ENCODE measurements at regions not wholly inside any gene's neighbourhood (a gene's known extent, or its start where the extent isn't known, plus 50 kb on each side); places are given as distances from the start of the nearest gene placed in this dataset.

GRCh38 chr5:2047341-2047927 is 164.7 kb upstream of the IRX4 start:
- Histone ChIP-seq H3K27ac (ENCODE audit: low read depth, low read length) (no peak overlapping the region), H3K4me3 (ENCODE audit: low read length in 2 of 2) (no peak overlapping the region), H3K27me3 (ENCODE audit: insufficient read depth, low read length) (no peaks in the 10 kb centered on the region), H3K9me3 (ENCODE audit: control insufficient read depth in 1 of 2, low read length in 2 of 2) (no peaks in the 10 kb centered on the region), H3K4me1 (ENCODE audit: insufficient read depth, low read length) (no peaks in the 10 kb centered on the region), H3K36me3 (ENCODE audit: insufficient read depth, low read length) (no peaks in the 10 kb centered on the region)
- no peaks in the 10 kb centered on the region for H3K4me1 Mint-ChIP-seq
- H3K27ac Mint-ChIP-seq: no peak overlapping the region
- no peak for DNase-seq
- H3K4me3 Mint-ChIP-seq: no peak overlapping the region
- no peaks in the 10 kb centered on the region for H3K36me3 Mint-ChIP-seq
- H3K27me3 Mint-ChIP-seq: peaks cover 17 to 21% of the 10 kb centered on the region in 2 donors
- peaks cover 0 to 15% (median 4%) of the 10 kb centered on the region in 8 donors for H3K9me3 Mint-ChIP-seq
- ChIA-PET POLR2A (ENCODE audit: partially characterized antibody) (interaction anchor here (0.7 kb wide), 1 partner anchor 28 kb away, joined by 3 read pairs; no protein-coding TSS in a partner anchor), CTCF (ENCODE audit: partially characterized antibody) (no interaction called here)
- intact Hi-C loops (cut with micrococcal nuclease): no loop called here

GRCh38 chr5:2044041-2044440 is 161.3 kb upstream of the IRX4 start:
- H3K9me3 Mint-ChIP-seq: peaks cover 0 to 15% (median 4%) of the 10 kb centered on the region in 8 donors
- Histone ChIP-seq H3K36me3 (ENCODE audit: insufficient read depth, low read length) (no peaks in the 10 kb centered on the region), H3K4me1 (ENCODE audit: insufficient read depth, low read length) (no peaks in the 10 kb centered on the region), H3K27ac (ENCODE audit: low read depth, low read length) (no peak overlapping the region), H3K4me3 (ENCODE audit: low read length in 2 of 2) (no peak overlapping the region), H3K27me3 (ENCODE audit: insufficient read depth, low read length) (peaks cover 3% of the 10 kb centered on the region), H3K9me3 (ENCODE audit: control insufficient read depth in 1 of 2, low read length in 2 of 2) (no peaks in the 10 kb centered on the region)
- peaks cover 16 to 22% of the 10 kb centered on the region in 2 donors for H3K27me3 Mint-ChIP-seq
- H3K4me3 Mint-ChIP-seq: no peak overlapping the region
- no peaks in the 10 kb centered on the region for H3K4me1 Mint-ChIP-seq
- no peaks in the 10 kb centered on the region for H3K36me3 Mint-ChIP-seq
- no peak overlapping the region for H3K27ac Mint-ChIP-seq
- DNase-seq: no peak
- ChIA-PET POLR2A (ENCODE audit: partially characterized antibody) (no interaction called here), CTCF (ENCODE audit: partially characterized antibody) (no interaction called here)
- intact Hi-C loops (cut with micrococcal nuclease): no loop called here

- ChIA-PET CTCF (ENCODE audit: partially characterized antibody) (interaction anchor here (0.9 to 3.1 kb wide), 5 partner anchors 18 to 302 kb away, joined by 3 to 16 read pairs (median 5); no protein-coding TSS in a partner anchor), POLR2A (ENCODE audit: partially characterized antibody) (no interaction called here)
- peaks cover 17 to 26% of the 10 kb centered on the region in 2 donors for H3K27me3 Mint-ChIP-seq
- intact Hi-C loops (cut with micrococcal nuclease): no loop called here
- Histone ChIP-seq H3K36me3 (ENCODE audit: insufficient read depth, low read length) (no peaks in the 10 kb centered on the region), H3K27me3 (ENCODE audit: insufficient read depth, low read length) (peaks cover 14% of the 10 kb centered on the region), H3K4me3 (ENCODE audit: low read length in 2 of 2) (no peak overlapping the region), H3K9me3 (ENCODE audit: control insufficient read depth in 1 of 2, low read length in 2 of 2) (no peaks in the 10 kb centered on the region), H3K4me1 (ENCODE audit: insufficient read depth, low read length) (no peaks in the 10 kb centered on the region), H3K27ac (ENCODE audit: low read depth, low read length) (no peak overlapping the region)
- no peak overlapping the region for H3K27ac Mint-ChIP-seq
- no peaks in the 10 kb centered on the region for H3K4me1 Mint-ChIP-seq
- H3K4me3 Mint-ChIP-seq: peak overlapping the region in 6 of 8 donors; percentile 45 to 81 (median 64)
- H3K36me3 Mint-ChIP-seq: no peaks in the 10 kb centered on the region
- no peaks in the 10 kb centered on the region for H3K9me3 Mint-ChIP-seq
- no peak for DNase-seq
These were observed 156.4 kb upstream of the IRX4 start for GRCh38 chr5:2039180-2039531.

GRCh38 chr5:2038321-2039179 is 155.8 kb upstream of the IRX4 start:
- no peaks in the 10 kb centered on the region for H3K4me1 Mint-ChIP-seq
- Histone ChIP-seq H3K4me3 (ENCODE audit: low read length in 2 of 2) (peak overlapping the region in 1 of 2 donors; percentile 34), H3K9me3 (ENCODE audit: control insufficient read depth in 1 of 2, low read length in 2 of 2) (no peaks in the 10 kb centered on the region), H3K27ac (ENCODE audit: low read depth, low read length) (no peak overlapping the region), H3K27me3 (ENCODE audit: insufficient read depth, low read length) (peaks cover 14% of the 10 kb centered on the region), H3K4me1 (ENCODE audit: insufficient read depth, low read length) (no peaks in the 10 kb centered on the region), H3K36me3 (ENCODE audit: insufficient read depth, low read length) (no peaks in the 10 kb centered on the region)
- no peak overlapping the region for H3K27ac Mint-ChIP-seq
- ChIA-PET CTCF (ENCODE audit: partially characterized antibody) (interaction anchor here (0.9 to 3.1 kb wide), 5 partner anchors 19 to 301 kb away, joined by 3 to 16 read pairs (median 5); no protein-coding TSS in a partner anchor), POLR2A (ENCODE audit: partially characterized antibody) (no interaction called here)
- H3K9me3 Mint-ChIP-seq: no peaks in the 10 kb centered on the region
- H3K4me3 Mint-ChIP-seq: peak overlapping the region; percentile 57 to 81 (median 68)
- peak; percentile 45 to 66 (median 56) for DNase-seq
- intact Hi-C loops (cut with micrococcal nuclease): loop anchor here (1.0 kb wide), 2 partner anchors 275 to 300 kb away; no protein-coding TSS in a partner anchor
- peaks cover 17 to 26% of the 10 kb centered on the region in 2 donors for H3K27me3 Mint-ChIP-seq
- H3K36me3 Mint-ChIP-seq: no peaks in the 10 kb centered on the region

- Mint-ChIP-seq H3K36me3 (no peaks in the 10 kb centered on the region), H3K9me3 (peaks cover 0 to 5% (median 2%) of the 10 kb centered on the region in 8 donors), H3K27me3 (peaks cover 27 to 33% of the 10 kb centered on the region in 2 donors), H3K27ac (no peak overlapping the region), H3K4me1 (no peaks in the 10 kb centered on the region), H3K4me3 (peak overlapping the region in 2 of 8 donors; percentile 13 to 29)
- H3K4me3 ChIP-seq (ENCODE audit: low read length in 2 of 2): no peak overlapping the region
- H3K4me1 ChIP-seq (ENCODE audit: insufficient read depth, low read length): no peaks in the 10 kb centered on the region
- H3K27ac ChIP-seq (ENCODE audit: low read depth, low read length): no peak overlapping the region
- H3K9me3 ChIP-seq (ENCODE audit: control insufficient read depth in 1 of 2, low read length in 2 of 2): no peaks in the 10 kb centered on the region
- peaks cover 14% of the 10 kb centered on the region for H3K27me3 ChIP-seq (ENCODE audit: insufficient read depth, low read length)
- DNase-seq: no peak
- no peaks in the 10 kb centered on the region for H3K36me3 ChIP-seq (ENCODE audit: insufficient read depth, low read length)
- ChIA-PET CTCF (ENCODE audit: partially characterized antibody) (interaction anchor here (0.7 to 1.0 kb wide), 5 partner anchors 10 to 299 kb away, joined by 3 to 4 read pairs (median 3); no protein-coding TSS in a partner anchor), POLR2A (ENCODE audit: partially characterized antibody) (no interaction called here)
- intact Hi-C loops (cut with micrococcal nuclease): no loop called here
These were observed 154.2 kb upstream of the IRX4 start for GRCh38 chr5:2036885-2037284.

GRCh38 chr5:2032432-2032831 is 149.7 kb upstream of the IRX4 start:
- Histone ChIP-seq H3K27me3 (ENCODE audit: insufficient read depth, low read length) (peaks cover 14% of the 10 kb centered on the region), H3K4me1 (ENCODE audit: insufficient read depth, low read length) (no peaks in the 10 kb centered on the region), H3K9me3 (ENCODE audit: control insufficient read depth in 1 of 2, low read length in 2 of 2) (no peaks in the 10 kb centered on the region), H3K36me3 (ENCODE audit: insufficient read depth, low read length) (no peaks in the 10 kb centered on the region), H3K4me3 (ENCODE audit: low read length in 2 of 2) (no peak overlapping the region), H3K27ac (ENCODE audit: low read depth, low read length) (no peak overlapping the region)
- peaks cover 31 to 34% of the 10 kb centered on the region in 2 donors for H3K27me3 Mint-ChIP-seq
- no peaks in the 10 kb centered on the region for H3K36me3 Mint-ChIP-seq
- no peak overlapping the region for H3K4me3 Mint-ChIP-seq
- ChIA-PET CTCF (ENCODE audit: partially characterized antibody) (no interaction called here), POLR2A (ENCODE audit: partially characterized antibody) (no interaction called here)
- DNase-seq: no peak
- no peak overlapping the region for H3K27ac Mint-ChIP-seq
- H3K9me3 Mint-ChIP-seq: peaks cover 0 to 10% (median 4%) of the 10 kb centered on the region in 8 donors
- no peaks in the 10 kb centered on the region for H3K4me1 Mint-ChIP-seq
- intact Hi-C loops (cut with micrococcal nuclease): no loop called here

GRCh38 chr5:2031581-2031980 is 148.9 kb upstream of the IRX4 start:
- H3K27ac Mint-ChIP-seq: no peak overlapping the region
- Histone ChIP-seq H3K27ac (ENCODE audit: low read depth, low read length) (no peak overlapping the region), H3K4me1 (ENCODE audit: insufficient read depth, low read length) (no peaks in the 10 kb centered on the region), H3K36me3 (ENCODE audit: insufficient read depth, low read length) (no peaks in the 10 kb centered on the region), H3K4me3 (ENCODE audit: low read length in 2 of 2) (no peak overlapping the region), H3K9me3 (ENCODE audit: control insufficient read depth in 1 of 2, low read length in 2 of 2) (no peaks in the 10 kb centered on the region), H3K27me3 (ENCODE audit: insufficient read depth, low read length) (peaks cover 7% of the 10 kb centered on the region)
- DNase-seq: no peak
- POLR2A ChIA-PET (ENCODE audit: partially characterized antibody): no interaction called here
- H3K4me3 Mint-ChIP-seq: no peak overlapping the region
- CTCF ChIA-PET (ENCODE audit: partially characterized antibody): interaction anchor here (1.0 kb wide), 1 partner anchor 23 kb away, joined by 3 read pairs; no protein-coding TSS in a partner anchor
- H3K4me1 Mint-ChIP-seq: no peaks in the 10 kb centered on the region
- intact Hi-C loops (cut with micrococcal nuclease): no loop called here
- peaks cover 27 to 30% of the 10 kb centered on the region in 2 donors for H3K27me3 Mint-ChIP-seq
- H3K36me3 Mint-ChIP-seq: no peaks in the 10 kb centered on the region
- peaks cover 0 to 11% (median 4%) of the 10 kb centered on the region in 8 donors for H3K9me3 Mint-ChIP-seq

All from CD4-positive, alpha-beta memory T cell (primary cell).